ENCODE measurements at regions not wholly inside any gene's neighbourhood (a gene's known extent, or its start where the extent isn't known, plus 50 kb on each side); places are given as distances from the start of the nearest gene placed in this dataset.

- no peak overlapping the region for H3K4me3 ChIP-seq (ENCODE audit: low read depth, low read length)
- H3K9me3 ChIP-seq, result no peaks in the 10 kb centered on the region
- H3K27me3 ChIP-seq, result no peaks in the 10 kb centered on the region
- H3K36me3 ChIP-seq, result no peaks in the 10 kb centered on the region
- H3K4me1 ChIP-seq, result peaks cover 26% of the 10 kb centered on the region
- no peak for DNase-seq
- no peak for TF ChIP-seq CTCF (IDR thresholded peaks at IDR 0.05; ENCODE audit: low read depth, low read length)
These were observed 91.3 kb downstream of the DUSP6 start for GRCh38 chr12:89260841-89261637.

- no peak for TF ChIP-seq CTCF (IDR thresholded peaks at IDR 0.05; ENCODE audit: low read depth, low read length)
- no peaks in the 10 kb centered on the region for H3K27me3 ChIP-seq
- H3K4me3 ChIP-seq (ENCODE audit: low read depth, low read length), result no peak overlapping the region
- H3K4me1 ChIP-seq, result peaks cover 26% of the 10 kb centered on the region
- no peaks in the 10 kb centered on the region for H3K36me3 ChIP-seq
- DNase-seq, result peak; percentile 8
- H3K9me3 ChIP-seq, result no peaks in the 10 kb centered on the region
These were observed 92.5 kb downstream of the DUSP6 start for GRCh38 chr12:89259821-89260220.

DNA sequence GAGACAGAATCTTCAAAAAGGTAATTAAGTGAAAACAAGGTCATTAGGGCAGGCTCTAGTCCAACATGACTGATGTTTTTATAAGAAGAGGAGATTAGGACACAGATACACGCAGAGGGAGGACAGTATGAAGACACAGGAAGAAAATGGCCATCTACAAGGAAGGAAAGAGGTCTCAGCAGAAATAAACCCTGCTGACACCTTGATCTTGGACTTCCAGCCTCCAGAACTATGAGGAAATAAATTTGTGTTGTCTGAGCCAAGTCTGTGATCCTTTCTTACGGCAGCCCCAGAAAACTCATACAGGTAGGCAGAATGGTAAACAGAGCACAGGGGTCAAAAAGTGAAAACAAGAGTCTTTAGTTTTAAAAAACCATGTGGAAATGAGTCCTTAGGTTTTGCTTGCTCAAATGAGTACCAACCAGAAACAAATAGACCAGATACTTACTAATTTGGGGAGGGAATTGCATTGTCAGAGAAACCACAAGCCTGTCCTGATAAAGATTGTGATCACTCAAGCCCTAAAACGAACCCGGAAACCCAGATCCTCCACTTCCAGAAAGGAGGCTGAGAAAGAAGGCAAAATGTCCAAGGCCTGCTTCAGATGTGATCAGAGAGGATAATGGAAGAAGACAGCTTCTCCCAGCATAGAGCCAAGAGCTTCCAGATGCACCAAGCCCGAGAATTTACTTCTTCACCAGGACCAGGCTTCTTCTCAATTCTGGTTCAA is 93.9 kb downstream of the DUSP6 start:
- Histone ChIP-seq H3K36me3 (no peaks in the 10 kb centered on the region), H3K4me3 (ENCODE audit: low read depth, low read length) (no peak overlapping the region), H3K4me1 (peaks cover 26% of the 10 kb centered on the region), H3K9me3 (no peaks in the 10 kb centered on the region), H3K27me3 (no peaks in the 10 kb centered on the region)
- no peak for DNase-seq
- TF ChIP-seq CTCF (IDR thresholded peaks at IDR 0.05; ENCODE audit: low read depth, low read length), result no peak

GRCh38 chr12:89257340-89257739 is 95.0 kb downstream of the DUSP6 start:
- Histone ChIP-seq H3K36me3 (no peaks in the 10 kb centered on the region), H3K4me1 (peaks cover 26% of the 10 kb centered on the region), H3K27me3 (no peaks in the 10 kb centered on the region), H3K4me3 (ENCODE audit: low read depth, low read length) (no peak overlapping the region), H3K9me3 (no peaks in the 10 kb centered on the region)
- no peak for TF ChIP-seq CTCF (IDR thresholded peaks at IDR 0.05; ENCODE audit: low read depth, low read length)
- no peak for DNase-seq

- Histone ChIP-seq H3K27me3 (no peaks in the 10 kb centered on the region), H3K36me3 (no peaks in the 10 kb centered on the region), H3K9me3 (no peaks in the 10 kb centered on the region), H3K4me1 (peaks cover 23% of the 10 kb centered on the region), H3K4me3 (ENCODE audit: low read depth, low read length) (no peak overlapping the region)
- no peak for TF ChIP-seq CTCF (IDR thresholded peaks at IDR 0.05; ENCODE audit: low read depth, low read length)
- DNase-seq, result no peak
These were observed 96.2 kb downstream of the DUSP6 start for GRCh38 chr12:89256060-89256459.

DNA sequence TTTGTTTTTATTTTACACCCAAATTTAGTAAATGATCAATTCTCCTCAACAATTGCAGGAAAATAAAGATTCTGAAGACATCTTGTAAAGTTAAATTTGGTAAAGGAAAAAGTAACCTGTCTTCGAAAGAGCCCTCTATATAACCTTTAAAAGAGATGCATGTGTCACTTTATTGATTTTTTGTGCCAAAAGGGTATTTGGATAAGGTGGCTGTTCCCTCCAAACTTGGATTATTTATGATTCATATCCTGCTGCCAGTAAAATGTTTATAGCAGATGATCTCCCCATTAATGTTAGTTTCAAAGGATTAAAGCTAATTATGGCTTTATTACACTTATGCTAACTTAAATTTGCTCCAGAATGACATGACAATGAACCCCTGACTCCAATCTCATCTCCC is 98.8 kb downstream of the DUSP6 start:
- H3K4me1 ChIP-seq, result peaks cover 4% of the 10 kb centered on the region

More for the DNA sequence above, 98.8 kb downstream of the DUSP6 start:
- Histone ChIP-seq H3K4me3 (ENCODE audit: low read depth, low read length) (no peak overlapping the region), H3K27me3 (no peaks in the 10 kb centered on the region), H3K9me3 (no peaks in the 10 kb centered on the region), H3K36me3 (no peaks in the 10 kb centered on the region)
- DNase-seq, result no peak
- no peak for TF ChIP-seq CTCF (IDR thresholded peaks at IDR 0.05; ENCODE audit: low read depth, low read length)
